ENCODE measurements at regions not wholly inside any gene's neighbourhood (a gene's known extent, or its start where the extent isn't known, plus 50 kb on each side); places are given as distances from the start of the nearest gene placed in this dataset.
"Not testable (repeated sequence)": the region's sequence is repeated elsewhere in the genome, so short reads cannot be mapped to it uniquely, and the experiment has no call there.

GRCh38 chr4:162851241-162851758 lies 315.4 kb downstream of the NAF1 start:
- CTCF ChIA-PET, POLR2A ChIA-PET: not testable (repeated sequence)

- CTCF ChIA-PET = no interaction called here
- POLR2A ChIA-PET = no interaction called here
These were observed 316.8 kb downstream of the NAF1 start for GRCh38 chr4:162849937-162850336.

GRCh38 chr4:162847945-162848549 lies 318.6 kb downstream of the NAF1 start:
- CTCF ChIA-PET = no interaction called here
- POLR2A ChIA-PET = no interaction called here

- POLR2A ChIA-PET = no interaction called here
These were observed 324.9 kb downstream of the NAF1 start for GRCh38 chr4:162841753-162842152.

GRCh38 chr4:162839814-162840213 lies 326.9 kb downstream of the NAF1 start:
- ChIA-PET POLR2A (no interaction called here), CTCF (no interaction called here)

More at GRCh38 chr4:162841753-162842152, 324.9 kb downstream of the NAF1 start:
- CTCF ChIA-PET = no interaction called here

- POLR2A ChIA-PET = no interaction called here
- CTCF ChIA-PET = no interaction called here
These were observed 328.0 kb downstream of the NAF1 start for GRCh38 chr4:162838671-162839070.

- ChIA-PET POLR2A (no interaction called here), CTCF (no interaction called here)
These were observed 329.0 kb downstream of the NAF1 start for GRCh38 chr4:162837679-162838078.

GRCh38 chr4:162837241-162837640 lies 329.4 kb downstream of the NAF1 start:
- CTCF ChIA-PET = no interaction called here
- POLR2A ChIA-PET = no interaction called here

GRCh38 chr4:162836773-162837172 lies 329.9 kb downstream of the NAF1 start:
- CTCF ChIA-PET = no interaction called here
- POLR2A ChIA-PET = no interaction called here

- CTCF ChIA-PET = not testable (repeated sequence)
These were observed 330.4 kb downstream of the NAF1 start for GRCh38 chr4:162836258-162836657.

GRCh38 chr4:162830899-162831298 lies 335.8 kb downstream of the NAF1 start:
- POLR2A ChIA-PET = no interaction called here
- CTCF ChIA-PET = no interaction called here

More at GRCh38 chr4:162836258-162836657, 330.4 kb downstream of the NAF1 start:
- POLR2A ChIA-PET = not testable (repeated sequence)

GRCh38 chr4:162817374-162817773 lies 349.3 kb downstream of the NAF1 start:
- CTCF ChIA-PET, POLR2A ChIA-PET: not testable (repeated sequence)

- CTCF ChIA-PET = no interaction called here
- POLR2A ChIA-PET = no interaction called here
These were observed 362.3 kb downstream of the NAF1 start for GRCh38 chr4:162804351-162804924.

- POLR2A ChIA-PET = no interaction called here
- CTCF ChIA-PET = no interaction called here
These were observed 363.3 kb downstream of the NAF1 start for GRCh38 chr4:162803378-162803777.

- ChIA-PET CTCF (no interaction called here), POLR2A (no interaction called here)
These were observed 369.6 kb downstream of the NAF1 start for GRCh38 chr4:162797108-162797507.

GRCh38 chr4:162793571-162793970 lies 373.1 kb downstream of the NAF1 start:
- ChIA-PET CTCF (no interaction called here), POLR2A (no interaction called here)

GRCh38 chr4:162793004-162793403 lies 373.7 kb downstream of the NAF1 start:
- CTCF ChIA-PET = no interaction called here

GRCh38 chr4:162791226-162791625 lies 375.5 kb downstream of the NAF1 start:
- POLR2A ChIA-PET = no interaction called here
- CTCF ChIA-PET = no interaction called here

More at GRCh38 chr4:162793004-162793403, 373.7 kb downstream of the NAF1 start:
- POLR2A ChIA-PET = no interaction called here

- CTCF ChIA-PET = no interaction called here
- POLR2A ChIA-PET = no interaction called here
These were observed 379.6 kb downstream of the NAF1 start for GRCh38 chr4:162787120-162787519.

- POLR2A ChIA-PET = no interaction called here
- CTCF ChIA-PET = no interaction called here
These were observed 383.7 kb downstream of the NAF1 start for GRCh38 chr4:162782778-162783525.

- CTCF ChIA-PET = no interaction called here
- POLR2A ChIA-PET = no interaction called here
These were observed 384.5 kb downstream of the NAF1 start for GRCh38 chr4:162782096-162782777.
